ENCODE measurements at regions not wholly inside any gene's neighbourhood (a gene's known extent, or its start where the extent isn't known, plus 50 kb on each side); places are given as distances from the start of the nearest gene placed in this dataset.

- TF ChIP-seq, protein P1, sequence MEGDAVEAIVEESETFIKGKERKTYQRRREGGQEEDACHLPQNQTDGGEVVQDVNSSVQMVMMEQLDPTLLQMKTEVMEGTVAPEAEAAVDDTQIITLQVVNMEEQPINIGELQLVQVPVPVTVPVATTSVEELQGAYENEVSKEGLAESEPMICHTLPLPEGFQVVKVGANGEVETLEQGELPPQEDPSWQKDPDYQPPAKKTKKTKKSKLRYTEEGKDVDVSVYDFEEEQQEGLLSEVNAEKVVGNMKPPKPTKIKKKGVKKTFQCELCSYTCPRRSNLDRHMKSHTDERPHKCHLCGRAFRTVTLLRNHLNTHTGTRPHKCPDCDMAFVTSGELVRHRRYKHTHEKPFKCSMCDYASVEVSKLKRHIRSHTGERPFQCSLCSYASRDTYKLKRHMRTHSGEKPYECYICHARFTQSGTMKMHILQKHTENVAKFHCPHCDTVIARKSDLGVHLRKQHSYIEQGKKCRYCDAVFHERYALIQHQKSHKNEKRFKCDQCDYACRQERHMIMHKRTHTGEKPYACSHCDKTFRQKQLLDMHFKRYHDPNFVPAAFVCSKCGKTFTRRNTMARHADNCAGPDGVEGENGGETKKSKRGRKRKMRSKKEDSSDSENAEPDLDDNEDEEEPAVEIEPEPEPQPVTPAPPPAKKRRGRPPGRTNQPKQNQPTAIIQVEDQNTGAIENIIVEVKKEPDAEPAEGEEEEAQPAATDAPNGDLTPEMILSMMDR (conservative IDR thresholded peaks at IDR 0.05; ENCODE audit: low read depth, low read length): no peak
- H3K4me3 ChIP-seq (ENCODE audit: low read depth, low read length): no peak overlapping the region
- no peak for DNase-seq (ENCODE audit: low read depth)
These were observed 412.1 kb upstream of the CWC22 start for GRCh38 chr2:180419212-180419611.

DNA sequence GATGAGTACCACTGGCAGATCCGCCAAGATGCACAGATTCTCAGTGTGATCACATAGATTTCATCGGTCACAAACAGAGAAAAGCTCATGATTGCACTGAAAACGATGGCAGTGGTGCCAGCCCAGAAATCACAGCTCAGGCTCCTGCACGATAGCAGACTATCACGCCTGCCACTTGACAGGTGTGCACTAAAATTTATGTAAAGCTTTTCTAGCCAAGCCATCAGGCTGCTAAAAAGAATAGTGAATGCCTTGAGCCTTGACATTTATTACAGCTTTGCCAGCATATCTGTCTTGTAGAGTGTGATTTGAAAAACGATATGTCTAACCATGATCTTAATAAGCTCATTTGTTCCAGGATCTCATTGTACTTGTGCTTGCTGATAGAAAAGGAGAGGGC, 409.5 kb upstream of the CWC22 start:
- no peak for DNase-seq (ENCODE audit: low read depth)
- TF ChIP-seq, protein P1 (conservative IDR thresholded peaks at IDR 0.05; ENCODE audit: low read depth, low read length): no peak
- H3K4me3 ChIP-seq (ENCODE audit: low read depth, low read length): no peak overlapping the region

- no peak for DNase-seq (ENCODE audit: low read depth)
- H3K4me3 ChIP-seq (ENCODE audit: low read depth, low read length): no peak overlapping the region
- TF ChIP-seq, protein P1 (conservative IDR thresholded peaks at IDR 0.05; ENCODE audit: low read depth, low read length): no peak
These were observed 406.2 kb upstream of the CWC22 start for GRCh38 chr2:180413336-180413735.

DNA sequence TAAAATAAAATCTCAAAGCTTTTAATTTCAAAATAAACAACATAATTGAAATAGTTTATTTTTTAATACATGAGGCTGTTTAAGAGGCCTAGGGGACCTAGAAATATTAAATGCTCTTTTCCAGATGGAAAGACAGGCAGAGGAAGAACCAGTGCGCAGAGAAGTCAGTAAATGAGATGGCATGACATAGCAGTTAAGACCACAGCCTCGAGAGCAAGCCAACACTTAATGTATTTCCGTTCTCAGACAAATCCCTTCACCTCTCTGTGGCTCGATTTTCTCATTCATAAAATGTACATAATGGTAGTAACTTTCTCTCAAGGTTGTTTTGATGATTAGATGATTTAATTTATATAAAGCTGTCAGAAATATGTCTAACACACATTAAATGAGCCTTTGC, 405.1 kb upstream of the CWC22 start:
- TF ChIP-seq, protein P1 (conservative IDR thresholded peaks at IDR 0.05; ENCODE audit: low read depth, low read length): no peak
- no peak for DNase-seq (ENCODE audit: low read depth)
- no peak overlapping the region for H3K4me3 ChIP-seq (ENCODE audit: low read depth, low read length)

DNA sequence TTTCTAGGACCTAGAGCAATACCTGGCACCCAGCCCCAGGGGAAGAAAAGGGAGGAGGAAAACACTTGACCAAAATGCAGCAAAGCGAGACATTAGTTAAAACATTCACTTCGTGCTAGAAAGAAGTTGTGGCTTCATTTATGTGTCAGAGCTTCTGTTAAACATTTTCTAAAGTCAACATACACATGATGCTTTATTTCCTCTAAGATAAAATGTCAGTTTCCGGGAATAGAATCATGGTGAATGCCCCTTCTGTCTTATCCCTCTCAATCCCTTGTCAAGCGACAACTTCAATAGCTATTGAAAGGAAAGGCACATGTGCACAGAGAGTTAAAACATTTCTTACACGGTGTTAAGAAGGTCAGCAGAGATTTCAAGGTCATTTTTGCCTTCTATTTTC, 404.6 kb upstream of the CWC22 start:
- TF ChIP-seq, protein P1 (conservative IDR thresholded peaks at IDR 0.05; ENCODE audit: low read depth, low read length): no peak
- H3K4me3 ChIP-seq (ENCODE audit: low read depth, low read length): no peak overlapping the region
- DNase-seq (ENCODE audit: low read depth): peak; percentile 53

- H3K4me3 ChIP-seq (ENCODE audit: low read depth, low read length): no peak overlapping the region
- TF ChIP-seq, protein P1 (conservative IDR thresholded peaks at IDR 0.05; ENCODE audit: low read depth, low read length): no peak
- no peak for DNase-seq (ENCODE audit: low read depth)
These were observed 399.6 kb upstream of the CWC22 start for GRCh38 chr2:180406687-180407086.

- DNase-seq (ENCODE audit: low read depth): no peak
- no peak overlapping the region for H3K4me3 ChIP-seq (ENCODE audit: low read depth, low read length)
- TF ChIP-seq, protein P1 (conservative IDR thresholded peaks at IDR 0.05; ENCODE audit: low read depth, low read length): no peak
These were observed 398.4 kb upstream of the CWC22 start for GRCh38 chr2:180405520-180405919.
